Suprapubic skin (tissue), 4 donors: ENCODE measurements at regions not wholly inside any gene's neighbourhood (a gene's known extent, or its start where the extent isn't known, plus 50 kb on each side); places are given as distances from the start of the nearest gene placed in this dataset.

Source experiments
- DNase-seq, 2 donors: peaks; one replicate each; pipeline ENCODE4 v3.0.0-alpha.2; 2019; ENCODE audit warnings: low spot score in 2 of 2
- H3K27ac ChIP-seq: fragments of 200-600 bp; sonication (generic); one replicate; pipeline ENCODE4 v1.5.1; 2019
- H3K27me3 ChIP-seq: fragments of 200-600 bp; sonication (generic); one replicate; pipeline ENCODE4 v1.5.1; 2019
- H3K36me3 ChIP-seq: fragments of 200-600 bp; sonication (generic); one replicate; pipeline ENCODE4 v1.5.1; 2019
- H3K4me1 ChIP-seq: fragments of 200-600 bp; sonication (generic); one replicate; pipeline ENCODE4 v1.5.1; 2019
- H3K4me3 ChIP-seq: fragments of 200-600 bp; sonication (generic); one replicate; pipeline ENCODE4 v1.5.1; 2019; ENCODE audit warnings: mild to moderate bottlenecking
- H3K9me3 ChIP-seq: fragments of 200-600 bp; sonication (generic); one replicate; pipeline ENCODE4 v1.5.1; 2019
- CTCF ChIP-seq, 2 donors: fragments of 200-600 bp in 1 of 2; fragments of 450-650 bp in 1 of 2; sonication (generic) in 1 of 2; IDR thresholded peaks; one replicate each; pipeline ENCODE4 v1.5.1; 2016 to 2019; ENCODE audit warnings: antibody characterized with exemption in 2 of 2, mild to moderate bottlenecking in 1 of 2, moderate library complexity in 1 of 2
- EP300 ChIP-seq: sonication (generic); formaldehyde crosslinking; IDR thresholded peaks from one replicate; pipeline ENCODE4 v1.6.1; 2017; ENCODE audit warnings: antibody characterized with exemption
- POLR2A ChIP-seq, 2 donors: fragments of 450-650 bp; IDR thresholded peaks; one replicate each; pipeline ENCODE4 v1.6.1; 2017; ENCODE audit warnings: antibody characterized with exemption in 2 of 2, mild to moderate bottlenecking in 2 of 2, moderate library complexity in 2 of 2
- POLR2AphosphoS5 ChIP-seq, 3 donors: sonication (generic); formaldehyde crosslinking; IDR thresholded peaks; one replicate each; pipeline ENCODE4 v1.6.1; 2017; ENCODE audit warnings: antibody characterized with exemption in 3 of 3
- WGBS: methylation state at CpG from one replicate; pipeline ENCODE4 v1.1.5; 2018; 5-methylcytosine and 5-hydroxymethylcytosine counted together

- Histone ChIP-seq H3K27ac (no peak overlapping the region), H3K27me3 (no peaks in the 10 kb centered on the region), H3K9me3 (peaks cover 4% of the 10 kb centered on the region), H3K36me3 (no peaks in the 10 kb centered on the region), H3K4me1 (no peaks in the 10 kb centered on the region), H3K4me3 (no peak overlapping the region)
- DNase-seq: no peak
- TF ChIP-seq EP300 (no peak), CTCF (IDR thresholded peaks at IDR 0.05) (no peak), POLR2A (IDR thresholded peaks at IDR 0.05) (no peak), POLR2AphosphoS5 (IDR thresholded peaks at IDR 0.05) (no peak)
- WGBS: 90% methylated on average over 7 of the region's 7 CpGs
Measured at GRCh38 chr2:139916822-139917221, 1136.6 kb upstream of the NXPH2 start.

GRCh38 chr2:139911160-139911559 is 1131.0 kb upstream of the NXPH2 start:
- H3K4me3 ChIP-seq: no peak overlapping the region
- no peaks in the 10 kb centered on the region for H3K27me3 ChIP-seq
- DNase-seq: no peak
- TF ChIP-seq POLR2A (IDR thresholded peaks at IDR 0.05) (no peak), EP300 (no peak), POLR2AphosphoS5 (IDR thresholded peaks at IDR 0.05) (no peak), CTCF (IDR thresholded peaks at IDR 0.05) (no peak)
- no peaks in the 10 kb centered on the region for H3K36me3 ChIP-seq
- H3K27ac ChIP-seq: no peak overlapping the region
- 63% methylated on average over 3 of the region's 3 CpGs for WGBS
- H3K9me3 ChIP-seq: peaks cover 5% of the 10 kb centered on the region
- no peaks in the 10 kb centered on the region for H3K4me1 ChIP-seq

GRCh38 chr2:139909136-139909535 is 1128.9 kb upstream of the NXPH2 start:
- Histone ChIP-seq H3K9me3 (peaks cover 5% of the 10 kb centered on the region), H3K36me3 (no peaks in the 10 kb centered on the region), H3K4me1 (no peaks in the 10 kb centered on the region), H3K4me3 (no peak overlapping the region), H3K27me3 (no peaks in the 10 kb centered on the region), H3K27ac (no peak overlapping the region)
- TF ChIP-seq EP300: no peak
- TF ChIP-seq POLR2A (IDR thresholded peaks at IDR 0.05): no peak
- no peak for TF ChIP-seq CTCF (IDR thresholded peaks at IDR 0.05)
- TF ChIP-seq POLR2AphosphoS5 (IDR thresholded peaks at IDR 0.05): no peak
- DNase-seq: no peak
- 88% methylated on average over 3 of the region's 3 CpGs for WGBS

- Histone ChIP-seq H3K27me3 (no peaks in the 10 kb centered on the region), H3K4me1 (no peaks in the 10 kb centered on the region), H3K9me3 (no peaks in the 10 kb centered on the region), H3K27ac (no peak overlapping the region), H3K36me3 (no peaks in the 10 kb centered on the region), H3K4me3 (no peak overlapping the region)
- TF ChIP-seq POLR2A (IDR thresholded peaks at IDR 0.05) (no peak), CTCF (IDR thresholded peaks at IDR 0.05) (no peak), EP300 (no peak), POLR2AphosphoS5 (IDR thresholded peaks at IDR 0.05) (no peak)
- 79% methylated on average over 2 of the region's 2 CpGs for WGBS
- DNase-seq: no peak
Measured at GRCh38 chr2:139905624-139906023, 1125.4 kb upstream of the NXPH2 start.

- TF ChIP-seq EP300 (no peak), POLR2A (IDR thresholded peaks at IDR 0.05) (no peak), POLR2AphosphoS5 (IDR thresholded peaks at IDR 0.05) (no peak), CTCF (IDR thresholded peaks at IDR 0.05) (no peak)
Measured at GRCh38 chr2:139891636-139892035, 1111.4 kb upstream of the NXPH2 start.

More at GRCh38 chr2:139891636-139892035, 1111.4 kb upstream of the NXPH2 start:
- 82% methylated on average over 4 of the region's 4 CpGs for WGBS
- Histone ChIP-seq H3K36me3 (no peaks in the 10 kb centered on the region), H3K4me3 (no peak overlapping the region), H3K4me1 (no peaks in the 10 kb centered on the region), H3K27ac (no peak overlapping the region), H3K9me3 (no peaks in the 10 kb centered on the region), H3K27me3 (no peaks in the 10 kb centered on the region)
- no peak for DNase-seq
